ENCODE measurements at regions not wholly inside any gene's neighbourhood (a gene's known extent, or its start where the extent isn't known, plus 50 kb on each side); places are given as distances from the start of the nearest gene placed in this dataset.

DNA sequence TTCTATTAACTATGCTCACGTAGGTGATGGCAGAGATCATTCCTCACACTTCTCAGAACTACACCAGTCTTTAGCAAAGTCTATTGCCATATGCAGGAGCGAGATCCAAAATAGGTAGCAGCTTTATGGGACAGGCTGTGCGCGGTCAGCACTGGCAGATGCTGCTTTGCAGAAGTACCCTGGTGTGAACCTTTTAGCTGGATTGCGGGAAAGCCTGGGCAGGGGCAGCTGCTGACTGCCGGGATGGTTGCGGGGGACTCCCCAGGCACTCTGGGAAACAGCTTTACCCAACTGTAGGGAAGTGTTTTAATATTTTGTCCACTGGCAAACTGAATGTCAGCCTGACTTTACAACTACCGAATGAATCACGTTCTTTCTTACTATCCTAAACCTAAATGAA lies 251.3 kb downstream of the HS3ST3A1 start:
- Histone ChIP-seq H2AFZ (ENCODE audit: low read depth, low read length) (no peak overlapping the region), H3K9me3 (replicated peaks; ENCODE audit: control insufficient read depth, insufficient read depth, low read length) (peaks cover 2% of the 10 kb centered on the region), H3K4me1 (ENCODE audit: control insufficient read depth, extremely low read depth, insufficient read depth, low read length) (no peaks in the 10 kb centered on the region), H3K36me3 (ENCODE audit: control insufficient read depth in 2 of 2, extremely low read depth in 1 of 2, insufficient read depth in 2 of 2, low read length in 2 of 2) (no peaks in the 10 kb centered on the region), H3K27ac (ENCODE audit: insufficient read depth, low read depth, low read length) (no peak overlapping the region), H3K4me3 (replicated peaks in 1 of 3; ENCODE audit: insufficient read depth in 1 of 3, low read depth in 1 of 3, low read length in 3 of 3) (no peak overlapping the region), H3K79me2 (ENCODE audit: control insufficient read depth, insufficient read depth, low read length) (no peaks in the 10 kb centered on the region), H3K9me1 (replicated peaks; ENCODE audit: control insufficient read depth, extremely low read depth, insufficient read depth, low read length) (no peaks in the 10 kb centered on the region), H3K9ac (replicated peaks; ENCODE audit: extremely low read depth, insufficient read depth, low read length) (no peak overlapping the region), H4K20me1 (replicated peaks; ENCODE audit: control insufficient read depth, extremely low read depth, insufficient read depth, low read length) (no peaks in the 10 kb centered on the region), H3K27me3 (ENCODE audit: control insufficient read depth in 2 of 2, insufficient read depth in 2 of 2, low read length in 2 of 2) (no peaks in the 10 kb centered on the region), H3K4me2 (ENCODE audit: insufficient read depth, low read length) (no peak overlapping the region)
- intact Hi-C loops (cut with micrococcal nuclease), result no loop called here
- no peak for DNase-seq (ENCODE audit: low read depth, low spot score)
- TF ChIP-seq POLR2A (IDR thresholded peaks at IDR 0.05; ENCODE audit: low read depth, low read length), result no peak
- TF ChIP-seq GATA2 (IDR thresholded peaks at IDR 0.05; ENCODE audit: insufficient read depth, insufficient read length, low read depth, low read length), result no peak
- TF ChIP-seq EZH2 (IDR thresholded peaks at IDR 0.05; ENCODE audit: borderline replicate concordance, low read depth, low read length, severe bottlenecking), result no peak
- TF ChIP-seq, protein P1, sequence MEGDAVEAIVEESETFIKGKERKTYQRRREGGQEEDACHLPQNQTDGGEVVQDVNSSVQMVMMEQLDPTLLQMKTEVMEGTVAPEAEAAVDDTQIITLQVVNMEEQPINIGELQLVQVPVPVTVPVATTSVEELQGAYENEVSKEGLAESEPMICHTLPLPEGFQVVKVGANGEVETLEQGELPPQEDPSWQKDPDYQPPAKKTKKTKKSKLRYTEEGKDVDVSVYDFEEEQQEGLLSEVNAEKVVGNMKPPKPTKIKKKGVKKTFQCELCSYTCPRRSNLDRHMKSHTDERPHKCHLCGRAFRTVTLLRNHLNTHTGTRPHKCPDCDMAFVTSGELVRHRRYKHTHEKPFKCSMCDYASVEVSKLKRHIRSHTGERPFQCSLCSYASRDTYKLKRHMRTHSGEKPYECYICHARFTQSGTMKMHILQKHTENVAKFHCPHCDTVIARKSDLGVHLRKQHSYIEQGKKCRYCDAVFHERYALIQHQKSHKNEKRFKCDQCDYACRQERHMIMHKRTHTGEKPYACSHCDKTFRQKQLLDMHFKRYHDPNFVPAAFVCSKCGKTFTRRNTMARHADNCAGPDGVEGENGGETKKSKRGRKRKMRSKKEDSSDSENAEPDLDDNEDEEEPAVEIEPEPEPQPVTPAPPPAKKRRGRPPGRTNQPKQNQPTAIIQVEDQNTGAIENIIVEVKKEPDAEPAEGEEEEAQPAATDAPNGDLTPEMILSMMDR (IDR thresholded peaks at IDR 0.05; ENCODE audit: extremely low read depth in 1 of 2, insufficient read depth in 1 of 2, low read depth in 1 of 2, low read length in 2 of 2), result no peak
- no peak for TF ChIP-seq MAX (IDR thresholded peaks at IDR 0.05; ENCODE audit: insufficient read depth, insufficient read length)
- TF ChIP-seq FOS (IDR thresholded peaks at IDR 0.05; ENCODE audit: borderline replicate concordance, insufficient read depth, low read length), result no peak
- TF ChIP-seq MYC (IDR thresholded peaks at IDR 0.05; ENCODE audit: low read depth, low read length), result no peak
- no peak for TF ChIP-seq POLR2AphosphoS5 (IDR thresholded peaks at IDR 0.05; ENCODE audit: insufficient read depth, low read depth, low read length)
- TF ChIP-seq JUN (IDR thresholded peaks at IDR 0.05; ENCODE audit: borderline replicate concordance, insufficient read depth, insufficient read length, low read depth), result no peak
- BruUV-seq (replicated peaks), result no TSS peak
- ChIA-PET CTCF (no interaction called here), POLR2A (no interaction called here)
- dilution Hi-C loops (cut with MboI; ENCODE audit: extremely low pct_ligation_motif_present, low sequenced_read_pairs), result no loop called here
- FAIRE-seq, result no peak

Measured in endothelial cell of umbilical vein (primary cell).